Hepatocyte (in vitro differentiated cells): ENCODE measurements at regions not wholly inside any gene's neighbourhood (a gene's known extent, or its start where the extent isn't known, plus 50 kb on each side); places are given as distances from the start of the nearest gene placed in this dataset.

Experiments
- CTCF ChIP-seq: fragments of 200-600 bp; sonication (generic); IDR thresholded peaks from 2 replicates; pipeline ENCODE4 v1.5.1; 2016; ENCODE audit warnings: antibody characterized with exemption, mild to moderate bottlenecking; ENCODE audit not compliant: poor library complexity
- EZH2 ChIP-seq: fragments of 200-600 bp; sonication (generic); IDR thresholded peaks from 2 replicates; pipeline ENCODE4 v1.6.1; 2016; ENCODE audit warnings: antibody characterized with exemption, mild to moderate bottlenecking, borderline replicate concordance
- EZH2phosphoT487 ChIP-seq: fragments of 200-600 bp; sonication (generic); IDR thresholded peaks from one replicate; pipeline ENCODE4 v1.6.1; 2018; ENCODE audit warnings: antibody characterized with exemption, mild to moderate bottlenecking, low read depth, moderate library complexity; ENCODE audit not compliant: unreplicated experiment, severe bottlenecking

- TF ChIP-seq CTCF (no peak), EZH2phosphoT487 (no peak), EZH2 (no peak)
Measured at GRCh38 chr3:165476399-165477060, 280.3 kb upstream of the SLITRK3 start.
